ENCODE measurements at regions not wholly inside any gene's neighbourhood (a gene's known extent, or its start where the extent isn't known, plus 50 kb on each side); places are given as distances from the start of the nearest gene placed in this dataset.

DNA sequence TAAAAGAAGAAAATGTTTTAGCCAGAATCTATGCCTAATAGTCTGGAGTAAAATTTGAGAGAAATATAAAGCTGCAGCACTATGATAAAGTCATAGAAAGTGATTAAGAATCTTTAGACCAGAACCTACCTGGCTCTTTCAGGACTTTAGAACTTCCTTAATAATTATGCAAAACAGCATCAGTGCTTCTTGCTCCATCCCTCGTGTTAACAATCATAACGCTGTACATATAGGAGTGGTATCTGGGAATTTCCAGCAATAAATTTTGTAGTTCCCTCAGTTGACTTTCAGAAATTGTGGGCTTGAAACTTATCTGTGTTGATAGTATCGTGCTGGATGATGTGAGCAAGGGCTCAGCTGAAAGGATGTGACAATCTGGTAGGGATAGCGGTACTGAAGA lies 102.1 kb upstream of the RASGEF1B start:
- no peak overlapping the region for H3K4me3 ChIP-seq (ENCODE audit: insufficient read depth in 1 of 2, low read depth in 1 of 2, low read length in 2 of 2)
- WGBS: 91% methylated on average over 3 of the region's 4 CpGs
- no peaks in the 10 kb centered on the region for H3K36me3 ChIP-seq (ENCODE audit: control insufficient read depth in 1 of 2, insufficient read depth in 2 of 2, low read depth in 1 of 2, low read length in 2 of 2)
- no peak for DNase-seq
- no peaks in the 10 kb centered on the region for H3K79me1 ChIP-seq (replicated peaks; ENCODE audit: low read length, poor library complexity, severe bottlenecking)
- H3K4ac ChIP-seq (ENCODE audit: low read depth in 1 of 2, low read length in 2 of 2): no peak overlapping the region
- no peak overlapping the region for H4K91ac ChIP-seq (ENCODE audit: low read length)
- H2AK5ac ChIP-seq (ENCODE audit: low read length, severe bottlenecking): no peak overlapping the region
- no peak overlapping the region for H3K23ac ChIP-seq (ENCODE audit: low read length in 2 of 2)
- no peak overlapping the region for H3K4me2 ChIP-seq (ENCODE audit: low read length, poor library complexity, severe bottlenecking)
- H2BK5ac ChIP-seq (ENCODE audit: low read depth, low read length, poor library complexity, severe bottlenecking): no peak overlapping the region
- H3K27me3 ChIP-seq (ENCODE audit: control insufficient read depth in 1 of 2, insufficient read depth in 1 of 2, low read length in 2 of 2): no peaks in the 10 kb centered on the region
- H3K9ac ChIP-seq (ENCODE audit: low read length): no peak overlapping the region
- no peak overlapping the region for H2BK120ac ChIP-seq (ENCODE audit: low read depth, low read length)
- H2BK12ac ChIP-seq (ENCODE audit: low read length in 2 of 2): no peak overlapping the region
- no peaks in the 10 kb centered on the region for H3K4me1 ChIP-seq (ENCODE audit: control insufficient read depth, insufficient read depth, low read depth, low read length)
- no peak overlapping the region for H2BK15ac ChIP-seq (ENCODE audit: low read depth, poor library complexity, severe bottlenecking)
- no peak overlapping the region for H2AFZ ChIP-seq (ENCODE audit: low read depth, low read length)
- H4K8ac ChIP-seq (ENCODE audit: low read length): no peak overlapping the region
- H3K27ac ChIP-seq (ENCODE audit: low read length, poor library complexity, severe bottlenecking): no peak overlapping the region
- H3K14ac ChIP-seq (ENCODE audit: low read length in 2 of 2): no peak overlapping the region
- H3K9me3 ChIP-seq (ENCODE audit: control insufficient read depth, low read length): no peaks in the 10 kb centered on the region
- H3K18ac ChIP-seq (ENCODE audit: low read depth in 1 of 2, low read length in 2 of 2): no peak overlapping the region

DNA sequence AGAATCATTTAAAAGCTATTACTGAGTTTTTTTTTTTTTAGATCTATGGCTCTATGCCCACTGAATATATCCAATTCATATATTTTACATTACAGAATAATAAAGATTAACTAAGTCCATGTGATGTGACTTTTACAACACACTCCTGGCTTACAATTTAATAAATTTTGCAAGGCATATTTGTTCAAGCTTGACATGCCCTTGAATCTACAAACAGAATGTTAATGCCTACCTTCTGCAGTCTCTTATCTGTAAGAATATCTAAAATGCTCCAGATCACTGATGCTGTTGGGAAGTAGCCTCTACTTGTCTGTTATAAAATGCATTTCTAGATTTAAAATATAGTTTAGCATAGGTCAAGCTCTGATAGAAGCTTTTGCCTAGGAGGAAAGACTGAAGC lies 100.7 kb upstream of the RASGEF1B start:
- DNase-seq: no peak
- no peak overlapping the region for H3K4ac ChIP-seq (ENCODE audit: low read depth in 1 of 2, low read length in 2 of 2)
- H3K27me3 ChIP-seq (ENCODE audit: control insufficient read depth in 1 of 2, insufficient read depth in 1 of 2, low read length in 2 of 2): no peaks in the 10 kb centered on the region
- no peak overlapping the region for H3K14ac ChIP-seq (ENCODE audit: low read length in 2 of 2)
- H2AK5ac ChIP-seq (ENCODE audit: low read length, severe bottlenecking): no peak overlapping the region
- H3K23ac ChIP-seq (ENCODE audit: low read length in 2 of 2): no peak overlapping the region
- no peak overlapping the region for H2BK120ac ChIP-seq (ENCODE audit: low read depth, low read length)
- H3K79me1 ChIP-seq (replicated peaks; ENCODE audit: low read length, poor library complexity, severe bottlenecking): no peaks in the 10 kb centered on the region
- H3K4me2 ChIP-seq (ENCODE audit: low read length, poor library complexity, severe bottlenecking): no peak overlapping the region
- H3K9me3 ChIP-seq (ENCODE audit: control insufficient read depth, low read length): no peaks in the 10 kb centered on the region
- H2BK5ac ChIP-seq (ENCODE audit: low read depth, low read length, poor library complexity, severe bottlenecking): no peak overlapping the region
- no peak overlapping the region for H4K8ac ChIP-seq (ENCODE audit: low read length)
- H2BK15ac ChIP-seq (ENCODE audit: low read depth, poor library complexity, severe bottlenecking): no peak overlapping the region
- H4K91ac ChIP-seq (ENCODE audit: low read length): no peak overlapping the region
- H3K4me1 ChIP-seq (ENCODE audit: control insufficient read depth, insufficient read depth, low read depth, low read length): no peaks in the 10 kb centered on the region
- no peaks in the 10 kb centered on the region for H3K36me3 ChIP-seq (ENCODE audit: control insufficient read depth in 1 of 2, insufficient read depth in 2 of 2, low read depth in 1 of 2, low read length in 2 of 2)
- H3K27ac ChIP-seq (ENCODE audit: low read length, poor library complexity, severe bottlenecking): no peak overlapping the region
- H2BK12ac ChIP-seq (ENCODE audit: low read length in 2 of 2): no peak overlapping the region
- H3K18ac ChIP-seq (ENCODE audit: low read depth in 1 of 2, low read length in 2 of 2): no peak overlapping the region
- H3K9ac ChIP-seq (ENCODE audit: low read length): no peak overlapping the region
- H3K4me3 ChIP-seq (ENCODE audit: insufficient read depth in 1 of 2, low read depth in 1 of 2, low read length in 2 of 2): no peak overlapping the region
- H2AFZ ChIP-seq (ENCODE audit: low read depth, low read length): no peak overlapping the region

- Histone ChIP-seq H3K4me2 (ENCODE audit: low read length, poor library complexity, severe bottlenecking) (no peak overlapping the region), H4K91ac (ENCODE audit: low read length) (no peak overlapping the region), H3K27ac (ENCODE audit: low read length, poor library complexity, severe bottlenecking) (no peak overlapping the region), H2BK5ac (ENCODE audit: low read depth, low read length, poor library complexity, severe bottlenecking) (no peak overlapping the region), H2BK15ac (ENCODE audit: low read depth, poor library complexity, severe bottlenecking) (no peak overlapping the region), H3K4ac (ENCODE audit: low read depth in 1 of 2, low read length in 2 of 2) (no peak overlapping the region), H3K4me3 (ENCODE audit: insufficient read depth in 1 of 2, low read depth in 1 of 2, low read length in 2 of 2) (no peak overlapping the region), H3K18ac (ENCODE audit: low read depth in 1 of 2, low read length in 2 of 2) (no peak overlapping the region), H3K79me1 (replicated peaks; ENCODE audit: low read length, poor library complexity, severe bottlenecking) (no peaks in the 10 kb centered on the region), H4K8ac (ENCODE audit: low read length) (no peak overlapping the region), H3K36me3 (ENCODE audit: control insufficient read depth in 1 of 2, insufficient read depth in 2 of 2, low read depth in 1 of 2, low read length in 2 of 2) (no peaks in the 10 kb centered on the region), H3K14ac (ENCODE audit: low read length in 2 of 2) (no peak overlapping the region), H3K9ac (ENCODE audit: low read length) (no peak overlapping the region), H2BK120ac (ENCODE audit: low read depth, low read length) (no peak overlapping the region), H3K23ac (ENCODE audit: low read length in 2 of 2) (no peak overlapping the region), H2BK12ac (ENCODE audit: low read length in 2 of 2) (no peak overlapping the region), H2AK5ac (ENCODE audit: low read length, severe bottlenecking) (no peak overlapping the region), H3K9me3 (ENCODE audit: control insufficient read depth, low read length) (no peaks in the 10 kb centered on the region), H3K4me1 (ENCODE audit: control insufficient read depth, insufficient read depth, low read depth, low read length) (no peaks in the 10 kb centered on the region), H2AFZ (ENCODE audit: low read depth, low read length) (no peak overlapping the region), H3K27me3 (ENCODE audit: control insufficient read depth in 1 of 2, insufficient read depth in 1 of 2, low read length in 2 of 2) (no peaks in the 10 kb centered on the region)
- no peak for DNase-seq
- 74% methylated on average over 1 of the region's 1 CpG for WGBS
Observed at GRCh38 chr4:81571105-81571504, 99.4 kb upstream of the RASGEF1B start.

DNA sequence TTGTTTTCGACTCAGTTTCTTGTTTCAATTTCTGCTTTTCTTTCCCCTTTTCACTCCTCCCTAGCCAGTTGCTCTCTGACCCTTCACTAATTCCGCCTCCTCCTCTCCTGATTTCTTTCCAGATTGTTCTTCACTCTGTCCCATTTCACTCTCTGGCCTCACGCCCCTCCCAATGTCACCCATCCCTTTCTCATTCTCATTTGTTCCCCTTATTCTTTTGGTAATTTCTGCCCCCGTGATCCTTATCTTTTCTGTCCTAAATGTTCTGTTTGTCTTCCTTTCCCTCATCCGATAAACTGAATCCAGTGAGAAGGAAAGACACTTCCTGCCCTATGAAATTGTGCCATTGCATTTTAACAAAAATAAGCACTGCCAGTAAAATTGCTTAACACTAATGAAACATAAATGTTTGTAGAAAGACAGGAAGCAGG lies 94.5 kb upstream of the RASGEF1B start:
- Histone ChIP-seq H3K14ac (ENCODE audit: low read length in 2 of 2) (no peak overlapping the region), H3K4me1 (ENCODE audit: control insufficient read depth, insufficient read depth, low read depth, low read length) (peaks cover 2% of the 10 kb centered on the region), H3K27me3 (ENCODE audit: control insufficient read depth in 1 of 2, insufficient read depth in 1 of 2, low read length in 2 of 2) (peaks cover 0 to 6% of the 10 kb centered on the region in 2 experiments), H4K8ac (ENCODE audit: low read length) (no peak overlapping the region), H3K23ac (ENCODE audit: low read length in 2 of 2) (no peak overlapping the region), H2BK120ac (ENCODE audit: low read depth, low read length) (no peak overlapping the region), H2BK12ac (ENCODE audit: low read length in 2 of 2) (no peak overlapping the region), H2AK5ac (ENCODE audit: low read length, severe bottlenecking) (no peak overlapping the region), H3K4ac (ENCODE audit: low read depth in 1 of 2, low read length in 2 of 2) (no peak overlapping the region), H3K36me3 (ENCODE audit: control insufficient read depth in 1 of 2, insufficient read depth in 2 of 2, low read depth in 1 of 2, low read length in 2 of 2) (no peaks in the 10 kb centered on the region), H2BK15ac (ENCODE audit: low read depth, poor library complexity, severe bottlenecking) (no peak overlapping the region), H2BK5ac (ENCODE audit: low read depth, low read length, poor library complexity, severe bottlenecking) (no peak overlapping the region), H3K9me3 (ENCODE audit: control insufficient read depth, low read length) (no peaks in the 10 kb centered on the region), H4K91ac (ENCODE audit: low read length) (no peak overlapping the region), H3K79me1 (replicated peaks; ENCODE audit: low read length, poor library complexity, severe bottlenecking) (no peaks in the 10 kb centered on the region), H3K9ac (ENCODE audit: low read length) (peak overlapping the region; percentile 76), H3K4me2 (ENCODE audit: low read length, poor library complexity, severe bottlenecking) (no peak overlapping the region), H3K18ac (ENCODE audit: low read depth in 1 of 2, low read length in 2 of 2) (no peak overlapping the region), H3K4me3 (ENCODE audit: insufficient read depth in 1 of 2, low read depth in 1 of 2, low read length in 2 of 2) (peak overlapping the region in 1 of 2 experiments; percentile 72), H3K27ac (ENCODE audit: low read length, poor library complexity, severe bottlenecking) (no peak overlapping the region), H2AFZ (ENCODE audit: low read depth, low read length) (no peak overlapping the region)
- WGBS: 71% methylated on average over 5 of the region's 5 CpGs
- DNase-seq: no peak

All from mesenchymal stem cell (in vitro differentiated cells and primary cell).